Tibial nerve (tissue), 4 donors: ENCODE measurements at regions not wholly inside any gene's neighbourhood (a gene's known extent, or its start where the extent isn't known, plus 50 kb on each side); places are given as distances from the start of the nearest gene placed in this dataset.
"Not testable (repeated sequence)": the region's sequence is repeated elsewhere in the genome, so short reads cannot be mapped to it uniquely, and the experiment has no call there.

Experiments used
- DNase-seq, 2 donors: peaks; one replicate each; pipeline ENCODE4 v3.0.0-alpha.2; 2019; ENCODE audit warnings: low spot score in 2 of 2
- H3K27ac ChIP-seq, 4 donors: fragments of 200-600 bp; sonication (generic) in 3 of 4; one replicate each; pipeline ENCODE4 v1.5.1; 2017 to 2019; ENCODE audit warnings: mild to moderate bottlenecking in 1 of 4
- H3K27me3 ChIP-seq, 2 donors: fragments of 200-600 bp; sonication (generic) in 1 of 2; one replicate each; pipeline versions ENCODE4 v1.5.1 to v1.6.0; 2017 to 2019
- H3K36me3 ChIP-seq, 3 donors: fragments of 200-600 bp; sonication (generic); one replicate each; pipeline ENCODE4 v1.5.1; 2018 to 2019
- H3K4me1 ChIP-seq, 4 donors: fragments of 200-600 bp; sonication (generic) in 3 of 4; one replicate each; pipeline ENCODE4 v1.5.1; 2017 to 2019
- H3K4me3 ChIP-seq, 4 donors: fragments of 200-600 bp; sonication (generic) in 3 of 4; one replicate each; pipeline ENCODE4 v1.5.1; 2017 to 2019; ENCODE audit warnings: mild to moderate bottlenecking in 1 of 4, moderate library complexity in 1 of 4
- H3K9me3 ChIP-seq, 4 donors: fragments of 200-600 bp; sonication (generic) in 3 of 4; one replicate each; pipeline ENCODE4 v1.5.1; 2017 to 2019
- CTCF ChIP-seq, 5 experiments: fragments of 200-600 bp in 3 of 5; fragments of 450-650 bp in 2 of 5; sonication (generic) in 3 of 5; IDR thresholded peaks; one replicate each; pipeline ENCODE4 v1.5.1; 2016 to 2019; ENCODE audit warnings: antibody characterized with exemption in 5 of 5, mild to moderate bottlenecking in 3 of 5, moderate library complexity in 2 of 5
- EP300 ChIP-seq, 2 donors: sonication (generic); formaldehyde crosslinking; IDR thresholded peaks; one replicate each; pipeline ENCODE4 v1.6.1; 2017; ENCODE audit warnings: antibody characterized with exemption in 2 of 2, mild to moderate bottlenecking in 1 of 2
- POLR2A ChIP-seq, 2 donors: fragments of 450-650 bp; IDR thresholded peaks; one replicate each; pipeline ENCODE4 v1.6.1; 2017; ENCODE audit warnings: antibody characterized with exemption in 2 of 2, mild to moderate bottlenecking in 2 of 2, moderate library complexity in 2 of 2
- WGBS, 2 donors: methylation state at CpG; one replicate each; pipeline ENCODE4 v1.1.5; 2018; 5-methylcytosine and 5-hydroxymethylcytosine counted together

- WGBS, 2 donors, result 74 to 84% methylated on average over 3 of the region's 3 CpGs
- no peaks in the 10 kb centered on the region for H3K4me1 ChIP-seq
Measured at GRCh38 chrX:2162695-2163094, 338.1 kb downstream of the DHRSX start.

GRCh38 chrX:2159861-2160260 lies 340.9 kb downstream of the DHRSX start:
- TF ChIP-seq EP300 (IDR thresholded peaks at IDR 0.05) (no peak), CTCF (IDR thresholded peaks at IDR 0.05) (no peak), POLR2A (IDR thresholded peaks at IDR 0.05) (no peak)
- Histone ChIP-seq H3K27me3 (no peaks in the 10 kb centered on the region), H3K4me1 (no peaks in the 10 kb centered on the region), H3K4me3 (no peak overlapping the region), H3K36me3 (peaks cover 0 to 9% (median 0%) of the 10 kb centered on the region in 3 donors), H3K27ac (no peak overlapping the region), H3K9me3 (peaks cover 0 to 37% (median 0%) of the 10 kb centered on the region in 4 donors)
- WGBS, 2 donors, result 83 to 86% methylated on average over 3 of the region's 3 CpGs
- no peak for DNase-seq

More at GRCh38 chrX:2162695-2163094, 338.1 kb downstream of the DHRSX start:
- H3K9me3 ChIP-seq, result peaks cover 0 to 27% (median 0%) of the 10 kb centered on the region in 4 donors
- no peak overlapping the region for H3K27ac ChIP-seq
- peaks cover 0 to 4% (median 0%) of the 10 kb centered on the region in 3 donors for H3K36me3 ChIP-seq
- TF ChIP-seq EP300 (IDR thresholded peaks at IDR 0.05) (no peak), CTCF (IDR thresholded peaks at IDR 0.05) (no peak), POLR2A (IDR thresholded peaks at IDR 0.05) (no peak)
- H3K4me3 ChIP-seq, result no peak overlapping the region
- H3K27me3 ChIP-seq, result no peaks in the 10 kb centered on the region
- no peak for DNase-seq

- 82 to 86% methylated on average over 4 of the region's 4 CpGs for WGBS, 2 donors
- no peak overlapping the region for H3K4me3 ChIP-seq
- peaks cover 0 to 42% (median 0%) of the 10 kb centered on the region in 4 donors for H3K9me3 ChIP-seq
- H3K27me3 ChIP-seq, result no peaks in the 10 kb centered on the region
- H3K36me3 ChIP-seq, result peaks cover 0 to 9% (median 0%) of the 10 kb centered on the region in 3 donors
- TF ChIP-seq POLR2A (IDR thresholded peaks at IDR 0.05) (no peak), CTCF (IDR thresholded peaks at IDR 0.05) (no peak), EP300 (IDR thresholded peaks at IDR 0.05) (no peak)
- H3K27ac ChIP-seq, result no peak overlapping the region
- H3K4me1 ChIP-seq, result no peaks in the 10 kb centered on the region
- DNase-seq, result no peak
Measured at GRCh38 chrX:2159393-2159792, 341.4 kb downstream of the DHRSX start.

GRCh38 chrX:2150722-2151121 lies 350.1 kb downstream of the DHRSX start:
- peaks cover 0 to 15% (median 0%) of the 10 kb centered on the region in 3 donors for H3K36me3 ChIP-seq
- WGBS, 2 donors, result 81 to 88% methylated on average over 3 of the region's 3 CpGs
- H3K27me3 ChIP-seq, result no peaks in the 10 kb centered on the region
- H3K4me3 ChIP-seq, result no peak overlapping the region
- H3K4me1 ChIP-seq, result no peaks in the 10 kb centered on the region
- no peak overlapping the region for H3K27ac ChIP-seq
- TF ChIP-seq EP300 (IDR thresholded peaks at IDR 0.05), result no peak
- no peak for TF ChIP-seq CTCF (IDR thresholded peaks at IDR 0.05)
- no peak for TF ChIP-seq POLR2A (IDR thresholded peaks at IDR 0.05)
- DNase-seq, result no peak
- H3K9me3 ChIP-seq, result peaks cover 0 to 76% (median 8%) of the 10 kb centered on the region in 4 donors

- not testable (repeated sequence) for H3K4me1 ChIP-seq, H3K27ac ChIP-seq, H3K4me3 ChIP-seq, H3K27me3 ChIP-seq, DNase-seq
- H3K9me3 ChIP-seq, result peaks cover 0 to 75% (median 8%) of the 10 kb centered on the region in 4 donors
- H3K36me3 ChIP-seq, result peaks cover 0 to 12% (median 0%) of the 10 kb centered on the region in 3 donors
- WGBS, 2 donors, result 95 to 97% methylated on average over 2 of the region's 2 CpGs
Measured at GRCh38 chrX:2150014-2150413, 350.8 kb downstream of the DHRSX start.

- WGBS, 2 donors, result 91 to 94% methylated on average over 3 of the region's 3 CpGs
- H3K4me1 ChIP-seq, DNase-seq, H3K27ac ChIP-seq, H3K27me3 ChIP-seq, H3K4me3 ChIP-seq: not testable (repeated sequence)
- peaks cover 0 to 67% (median 8%) of the 10 kb centered on the region in 4 donors for H3K9me3 ChIP-seq
- peaks cover 0 to 12% (median 0%) of the 10 kb centered on the region in 3 donors for H3K36me3 ChIP-seq
Measured at GRCh38 chrX:2149055-2149454, 351.7 kb downstream of the DHRSX start.
